Superior temporal gyrus (tissue), 1 donor: ENCODE measurements at regions not wholly inside any gene's neighbourhood (a gene's known extent, or its start where the extent isn't known, plus 50 kb on each side); places are given as distances from the start of the nearest gene placed in this dataset.
"Not testable (repeated sequence)": the region's sequence is repeated elsewhere in the genome, so short reads cannot be mapped to it uniquely, and the experiment has no call there.

Experiments used
- DNase-seq: peaks from one replicate; pipeline ENCODE4 v3.0.0-alpha.2; 2016; ENCODE audit errors: extremely low spot score

DNA sequence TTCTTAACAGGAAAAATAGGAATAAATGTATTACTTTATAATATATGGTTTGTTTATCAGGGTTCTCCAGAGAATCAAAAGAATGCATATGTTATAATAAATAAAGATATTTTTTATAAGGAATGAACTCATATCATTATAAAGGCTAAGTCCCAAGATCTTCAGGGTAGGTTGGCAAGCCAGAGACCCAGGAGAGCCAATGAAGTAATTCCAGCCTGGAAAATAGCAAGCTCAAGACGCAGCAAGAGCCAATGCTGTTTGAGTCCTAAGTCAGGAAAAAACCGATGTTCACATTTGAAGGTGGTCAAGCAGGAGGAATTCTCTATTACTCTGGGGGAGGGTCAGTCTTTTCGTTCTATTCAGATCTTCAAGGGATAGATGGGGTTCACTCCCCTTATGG lies 490.0 kb downstream of the PCDH20 start:
- no peak for DNase-seq

DNA sequence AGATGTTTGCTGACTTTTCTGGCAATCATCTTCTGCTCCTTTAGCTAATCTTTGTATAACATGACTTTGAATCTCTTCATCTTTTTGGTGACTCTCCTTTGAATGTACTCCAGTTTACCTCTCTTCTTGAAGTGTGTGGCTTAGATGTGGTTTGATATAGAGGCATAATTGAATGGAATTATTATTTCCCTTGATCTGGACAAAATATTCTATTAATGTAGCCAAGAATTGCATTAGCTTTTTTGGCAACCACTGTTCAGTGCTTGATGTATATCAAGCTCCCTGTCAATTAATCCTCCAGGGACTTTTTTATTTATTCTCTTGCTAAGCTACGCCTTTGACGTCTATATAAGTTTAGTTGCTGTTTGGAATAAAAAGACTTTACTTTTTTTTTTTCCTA lies 490.8 kb downstream of the PCDH20 start:
- DNase-seq: no peak

DNA sequence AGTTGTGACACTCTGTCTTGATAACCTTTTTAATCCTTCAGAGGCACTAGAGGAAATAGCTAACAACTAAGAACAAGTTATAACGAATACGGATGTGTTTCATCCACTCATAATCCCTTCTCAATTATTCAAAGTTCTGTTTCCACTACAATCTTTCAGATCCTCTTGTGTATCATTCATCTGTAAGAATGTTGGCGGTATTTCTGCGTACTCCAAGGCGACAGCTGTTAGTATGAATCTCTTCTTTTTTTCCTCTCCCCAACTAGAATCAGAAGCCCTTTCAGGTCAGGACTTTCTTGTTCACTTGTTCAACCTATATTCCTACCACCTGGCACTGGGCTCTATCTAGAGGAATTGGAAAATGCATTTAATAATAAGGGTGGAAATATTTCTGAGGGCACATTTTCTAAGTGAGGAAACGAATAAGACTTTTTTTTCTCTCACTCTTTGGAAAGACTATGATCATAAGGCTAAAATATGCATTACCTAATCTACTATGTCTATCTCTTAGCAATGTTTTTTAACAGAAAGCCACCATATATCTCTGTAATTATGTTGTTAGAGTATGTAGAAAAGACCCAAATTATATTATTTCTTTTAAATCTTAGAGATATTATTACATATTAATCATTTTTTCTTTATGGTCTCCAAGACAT lies 492.9 kb downstream of the PCDH20 start:
- no peak for DNase-seq

DNA sequence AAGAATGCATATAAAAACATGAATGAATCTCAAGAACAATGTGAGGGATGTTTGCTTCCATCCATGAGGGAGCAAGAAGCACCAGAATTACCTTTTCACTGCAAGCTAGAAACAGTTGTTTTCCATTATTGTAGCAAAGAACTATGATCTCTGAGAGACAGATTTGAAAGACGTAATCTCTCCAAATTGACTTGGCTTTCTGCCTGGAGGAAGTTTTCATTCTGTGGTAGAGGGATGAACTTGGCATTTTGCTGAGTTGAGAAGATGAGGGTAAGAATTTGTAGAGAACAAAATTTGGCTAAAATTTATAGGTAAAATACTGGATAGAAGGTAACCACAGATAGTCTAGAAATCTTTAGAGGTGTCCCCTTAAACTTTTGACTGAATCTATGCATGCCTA lies 496.8 kb downstream of the TDRD3 start:
- DNase-seq: no peak

DNA sequence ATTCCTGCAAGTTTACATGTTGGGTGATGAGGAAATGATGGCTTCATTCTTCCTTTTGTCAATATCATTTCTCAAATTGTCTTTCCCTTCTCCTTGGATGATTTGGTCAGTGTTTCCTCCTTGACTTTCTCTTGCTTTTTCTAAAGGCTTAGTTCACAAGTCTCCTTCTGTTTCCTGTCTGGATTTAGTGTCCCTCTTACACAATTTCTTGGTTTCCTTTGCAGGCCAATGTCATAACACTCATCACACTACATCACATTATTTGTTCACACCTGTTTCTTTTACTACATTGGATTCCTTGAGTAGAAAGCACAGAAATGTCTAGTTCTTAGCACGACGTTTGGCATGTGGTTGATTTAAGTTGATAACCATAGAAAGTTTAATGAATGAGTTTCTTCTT lies 490.7 kb downstream of the TDRD3 start:
- no peak for DNase-seq

DNA sequence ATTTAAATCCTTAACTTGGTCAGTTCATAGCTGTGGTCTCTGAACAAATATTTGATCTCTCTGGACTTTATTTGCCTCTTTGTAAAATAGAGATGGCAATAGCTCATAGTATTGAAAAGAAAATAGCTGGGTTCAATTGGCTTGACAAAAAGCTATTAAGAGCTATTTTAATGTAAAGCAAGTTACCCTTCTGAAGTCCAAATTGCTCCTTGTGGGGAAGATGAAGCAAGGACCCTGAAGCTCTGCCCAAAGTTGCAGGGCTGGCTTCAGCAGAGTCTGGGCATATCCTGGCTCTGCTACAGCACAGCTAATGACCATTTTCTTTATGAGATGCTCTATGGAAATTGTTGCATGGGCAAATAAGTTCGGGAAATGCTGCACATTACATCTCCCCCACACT lies 484.5 kb downstream of the TDRD3 start:
- no peak for DNase-seq

DNA sequence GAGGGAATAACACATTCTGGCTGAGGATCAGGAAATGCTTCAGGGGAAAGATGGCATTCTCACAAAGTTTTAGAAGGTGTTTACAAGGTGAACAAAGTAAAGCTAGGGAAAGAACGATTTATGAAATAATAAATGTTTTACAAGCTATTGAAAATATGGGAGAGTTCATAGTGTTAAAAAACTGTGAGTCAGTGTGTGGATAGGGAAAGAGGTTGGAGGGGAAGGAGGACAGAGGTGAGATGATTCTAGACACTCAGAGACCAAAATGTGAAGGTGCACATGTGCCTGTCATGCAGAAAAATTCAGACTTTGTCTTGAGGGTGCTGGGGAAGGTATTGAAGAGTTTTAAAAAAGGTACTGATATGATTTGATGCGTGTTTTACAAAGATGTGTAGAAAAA lies 476.1 kb downstream of the TDRD3 start:
- DNase-seq: no peak

DNA sequence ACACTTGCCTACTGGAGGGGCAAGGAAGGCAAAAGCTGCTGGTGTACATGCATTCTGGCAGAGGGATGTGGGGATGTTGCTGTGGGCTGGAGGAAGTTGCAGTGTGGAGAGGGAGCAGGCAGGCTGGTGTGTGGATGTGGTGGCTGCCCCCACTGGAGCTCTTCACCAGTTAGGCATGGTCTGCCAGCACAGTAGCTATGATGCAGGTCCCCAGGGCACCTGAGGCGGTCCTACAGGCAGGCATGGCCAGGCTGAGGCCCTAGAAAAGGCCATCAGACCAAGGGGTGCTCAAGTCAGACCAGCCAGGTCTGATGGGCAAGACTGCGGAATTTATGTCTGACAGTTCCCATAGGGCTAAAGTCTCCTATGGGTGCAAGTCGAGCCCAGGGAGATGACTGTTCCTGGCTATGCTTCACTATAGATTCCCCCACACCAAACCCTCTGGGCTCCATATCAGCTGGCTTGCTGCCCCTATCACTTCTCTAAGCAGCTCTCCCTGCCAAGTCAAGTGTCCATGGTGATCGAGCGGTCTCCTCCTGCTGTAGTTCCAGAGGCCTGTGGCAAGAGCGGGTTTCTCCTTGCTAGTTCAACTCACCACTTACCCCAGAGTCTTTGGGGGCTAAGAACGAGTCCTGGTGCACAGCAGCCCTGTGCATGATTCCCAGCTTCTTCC lies 473.1 kb downstream of the TDRD3 start:
- DNase-seq: no peak

DNA sequence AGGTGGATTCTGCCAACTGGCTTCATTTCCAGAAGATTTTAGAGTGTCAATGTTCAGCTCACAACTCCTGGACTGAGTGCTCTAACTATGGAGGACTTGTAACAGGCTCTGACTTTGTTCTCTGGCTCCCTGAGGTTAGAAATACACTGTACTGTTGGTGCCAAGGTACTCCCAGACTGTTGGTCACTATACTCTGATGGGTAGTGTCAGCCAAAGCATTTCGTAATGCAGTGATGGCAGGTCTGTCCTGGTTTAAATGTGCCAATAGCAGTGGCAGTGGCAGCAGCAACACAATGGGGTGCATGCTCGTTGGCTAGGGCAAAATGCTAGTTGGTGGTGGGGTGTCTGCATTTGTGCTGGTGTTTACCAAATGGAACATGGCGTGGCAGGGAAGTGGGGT lies 472.2 kb downstream of the TDRD3 start:
- DNase-seq: no peak

DNA sequence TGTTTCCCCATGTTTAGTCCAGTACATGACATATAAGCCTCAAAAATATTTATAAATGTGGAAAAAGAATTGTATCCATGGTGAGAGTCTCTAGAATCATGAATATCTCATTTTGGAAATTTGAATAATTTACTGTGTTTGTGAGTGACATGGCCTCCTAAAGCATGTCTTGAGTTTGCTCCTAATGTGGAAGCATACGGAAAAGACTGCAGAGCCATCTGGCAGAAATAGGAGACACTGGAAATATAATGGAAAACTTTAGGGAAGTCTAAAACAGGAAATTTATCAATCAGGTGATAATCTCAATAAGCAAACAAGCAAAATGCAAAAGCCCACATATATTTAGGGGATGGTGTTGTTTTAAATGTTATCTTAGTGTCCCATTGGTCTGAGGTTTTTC lies 465.0 kb downstream of the TDRD3 start:
- no peak for DNase-seq

DNA sequence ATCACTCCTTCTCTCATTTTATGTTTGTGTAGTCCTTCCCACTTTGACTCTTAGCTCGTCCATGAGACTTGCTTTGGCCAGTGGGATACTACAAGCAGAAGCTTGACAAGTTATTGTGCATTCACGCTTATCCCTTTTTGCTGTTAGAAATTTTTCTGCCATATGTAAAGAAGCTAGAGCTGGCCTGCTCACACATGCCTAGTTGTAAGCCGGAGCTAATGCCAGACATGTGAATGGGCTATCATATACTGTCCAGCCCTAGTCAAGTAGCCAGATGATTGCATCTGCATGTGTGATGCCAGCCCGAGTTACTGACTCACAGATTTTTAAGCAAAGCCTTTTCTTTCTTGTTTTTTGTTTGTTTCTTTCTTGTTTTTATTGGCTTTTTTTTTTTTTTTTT lies 460.7 kb downstream of the TDRD3 start:
- DNase-seq: no peak

DNA sequence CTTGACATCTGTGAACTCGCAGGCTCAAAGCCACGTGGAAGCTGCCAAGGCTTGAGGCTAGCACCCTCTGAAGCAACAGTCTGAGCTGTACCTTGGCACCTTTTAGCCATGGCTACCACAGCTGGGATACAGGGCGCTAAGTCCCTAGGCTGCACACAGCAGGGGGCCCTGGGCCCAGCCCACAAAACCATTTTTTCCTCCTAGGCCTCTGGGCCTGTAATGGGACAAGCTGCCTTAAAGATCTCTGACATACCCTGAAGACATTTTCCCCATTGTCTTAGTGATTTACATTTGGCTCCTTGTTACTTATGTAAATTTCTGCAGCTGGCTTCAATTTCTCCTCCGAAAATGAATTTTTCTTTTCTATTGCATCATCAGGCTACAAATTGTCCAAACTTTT lies 455.9 kb downstream of the TDRD3 start:
- no peak for DNase-seq

DNA sequence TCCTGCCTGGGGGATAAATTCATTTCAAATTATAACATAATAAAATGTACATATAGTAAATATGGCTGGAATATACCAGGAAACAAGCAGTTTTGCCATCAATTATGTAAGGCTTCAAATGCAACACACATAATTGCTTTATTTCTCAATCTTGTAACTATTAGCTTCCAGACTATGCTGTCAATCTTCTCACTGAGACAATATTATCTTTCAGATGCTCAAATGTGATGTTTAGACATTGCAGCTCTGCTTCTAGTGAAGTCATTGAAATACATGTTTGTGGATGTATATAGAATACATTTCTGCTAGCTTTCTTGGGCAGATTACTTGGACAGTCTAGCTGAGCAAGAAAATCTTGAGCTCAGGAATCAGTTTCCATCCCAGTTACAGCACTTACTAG lies 454.4 kb downstream of the TDRD3 start:
- no peak for DNase-seq

DNA sequence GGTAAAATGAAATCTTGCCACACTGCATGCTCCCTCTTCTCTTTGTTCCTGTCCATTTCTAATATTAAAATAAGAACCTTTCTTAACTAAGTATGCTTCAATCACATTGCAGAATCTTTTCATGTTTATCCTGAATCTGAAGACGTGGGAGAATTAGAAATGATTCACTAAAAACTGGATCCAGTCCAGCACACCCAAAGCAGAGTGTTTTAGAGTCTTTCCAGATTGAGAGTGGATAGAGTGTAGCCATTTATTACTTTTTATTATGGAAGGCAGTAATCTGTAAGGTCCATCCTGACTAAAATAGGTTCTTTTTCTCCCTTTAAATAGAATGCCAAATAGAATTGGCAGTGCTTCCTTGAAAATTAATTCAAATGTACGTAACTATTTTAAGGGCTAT lies 453.5 kb downstream of the TDRD3 start:
- no peak for DNase-seq

DNA sequence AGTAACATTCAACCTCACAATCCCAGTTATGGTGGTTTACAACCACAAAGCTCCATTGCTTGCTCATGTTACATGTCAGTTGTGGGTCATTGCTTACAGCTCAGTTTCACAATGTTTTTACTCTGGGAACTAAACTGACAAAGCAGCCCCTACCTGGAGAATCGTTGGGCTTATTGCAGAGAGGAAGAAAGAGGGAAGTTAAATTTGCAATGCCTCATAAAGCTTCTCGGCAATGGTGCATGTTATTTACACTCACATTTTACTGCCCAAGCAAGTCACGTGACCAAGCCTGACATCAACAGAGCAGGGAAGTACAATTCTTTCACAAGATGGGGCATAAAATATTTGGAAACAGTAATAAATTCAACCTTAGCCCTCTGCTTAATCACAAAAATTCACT lies 441.6 kb downstream of the TDRD3 start:
- DNase-seq: no peak

DNA sequence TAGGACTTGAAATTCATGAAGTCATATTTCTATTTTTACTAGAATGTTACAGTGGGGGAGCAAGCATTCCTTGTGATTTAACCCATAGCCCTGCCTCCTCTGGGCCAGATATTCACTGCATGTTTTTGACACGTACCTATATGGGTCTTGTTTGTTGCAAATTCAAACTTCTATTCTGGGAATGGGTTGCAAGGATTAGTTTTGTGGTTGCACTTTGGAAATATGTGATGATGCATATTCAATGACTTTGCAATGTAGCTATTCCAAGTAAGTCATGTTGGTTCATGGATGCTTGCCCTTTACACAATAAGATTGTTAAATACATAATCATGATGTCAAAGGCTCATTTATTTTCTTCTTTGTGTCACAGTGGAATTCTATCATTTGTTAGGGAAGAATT lies 440.8 kb downstream of the TDRD3 start:
- no peak for DNase-seq

DNA sequence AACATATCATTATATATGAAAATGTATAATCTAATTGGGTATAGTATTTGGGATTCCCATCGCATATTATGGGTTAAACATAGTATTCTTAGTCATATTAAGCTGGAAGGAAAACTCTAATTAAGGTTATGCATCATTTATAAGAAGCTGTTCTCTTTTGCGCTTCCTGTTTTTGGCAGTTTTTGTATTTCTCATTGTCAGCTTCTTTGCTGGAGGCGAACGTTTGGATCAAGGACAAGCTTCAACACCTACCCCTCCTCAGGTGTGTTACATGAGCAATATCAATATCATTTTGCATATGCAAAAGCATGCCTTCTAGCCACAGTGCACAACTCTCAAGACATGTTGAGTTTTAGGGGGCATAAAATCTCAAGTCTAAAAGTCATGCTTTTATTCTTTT lies 439.8 kb downstream of the TDRD3 start:
- DNase-seq: no peak

DNA sequence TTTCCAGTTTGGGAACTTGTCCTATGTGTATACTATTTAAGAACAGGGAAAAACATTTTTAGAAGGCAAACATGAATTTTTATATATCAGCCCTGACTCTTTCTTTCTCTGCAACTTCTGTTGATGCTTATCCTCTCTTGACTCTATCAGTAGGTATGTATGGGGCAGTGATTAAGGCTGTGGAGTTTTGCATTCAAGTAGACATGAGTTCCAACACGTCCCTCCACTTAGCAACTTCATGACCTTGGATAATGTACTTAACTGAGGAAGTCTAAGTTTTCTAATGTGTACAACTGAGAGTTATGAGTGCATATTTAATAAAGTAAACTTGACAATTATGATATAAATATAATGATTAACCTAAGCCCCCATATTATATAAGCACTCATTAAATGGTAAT lies 414.6 kb downstream of the TDRD3 start:
- no peak for DNase-seq

DNA sequence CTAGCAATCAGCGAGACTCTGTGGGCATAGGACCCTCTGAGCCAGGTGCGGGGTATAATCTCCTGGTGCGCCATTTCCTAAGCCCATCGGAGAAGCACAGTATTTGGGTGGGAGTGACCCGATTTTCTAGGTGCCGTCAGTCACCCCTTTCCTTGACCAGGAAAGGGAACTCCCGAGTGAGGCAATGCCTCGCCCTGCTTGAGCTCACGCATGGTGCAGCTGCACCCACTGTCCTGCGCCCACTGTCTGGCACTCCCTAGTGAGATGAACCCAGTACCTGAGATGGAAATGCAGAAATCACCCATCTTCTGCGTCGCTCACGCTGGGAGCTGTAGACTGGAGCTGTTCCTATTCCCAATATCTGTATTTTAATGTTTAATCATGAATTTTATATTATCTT lies 408.6 kb downstream of the TDRD3 start:
- not testable (repeated sequence) for DNase-seq

DNA sequence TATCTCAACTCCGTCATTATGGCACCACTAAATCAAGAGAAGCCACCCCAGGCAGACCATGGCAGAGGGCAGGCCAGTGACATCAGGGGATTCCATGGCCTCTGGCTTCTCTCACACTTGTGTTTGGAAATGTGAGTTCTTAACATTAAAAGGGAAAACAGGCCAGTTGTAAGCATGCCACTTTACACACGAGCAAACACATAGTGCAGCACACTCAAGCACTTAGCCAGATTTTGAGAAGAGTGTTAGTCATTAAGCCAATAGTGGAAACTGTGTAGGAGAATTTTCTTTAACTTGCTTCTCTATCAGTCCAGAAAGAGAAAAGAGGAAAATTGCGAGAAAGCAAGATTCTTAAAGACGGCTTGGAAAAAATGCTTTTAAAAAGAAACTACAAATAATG lies 401.5 kb downstream of the TDRD3 start:
- no peak for DNase-seq

DNA sequence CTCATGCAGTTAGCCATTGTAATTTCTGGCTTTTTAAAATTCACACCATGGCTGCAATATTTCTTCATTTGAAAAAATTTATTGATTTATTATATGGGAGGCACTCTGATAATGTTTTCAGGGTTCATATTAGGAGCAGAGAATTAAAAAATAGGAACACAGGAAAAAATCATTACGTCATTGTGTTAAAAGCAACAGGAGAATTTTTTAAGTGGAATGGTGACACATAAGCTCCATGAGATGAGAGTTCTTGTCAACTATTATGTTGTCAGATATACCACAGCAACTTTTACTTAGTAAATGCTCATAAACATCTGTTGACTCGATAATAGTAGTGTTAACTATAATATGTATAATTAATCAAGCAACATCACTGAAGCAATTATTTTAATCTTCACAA lies 400.1 kb downstream of the TDRD3 start:
- DNase-seq: no peak

DNA sequence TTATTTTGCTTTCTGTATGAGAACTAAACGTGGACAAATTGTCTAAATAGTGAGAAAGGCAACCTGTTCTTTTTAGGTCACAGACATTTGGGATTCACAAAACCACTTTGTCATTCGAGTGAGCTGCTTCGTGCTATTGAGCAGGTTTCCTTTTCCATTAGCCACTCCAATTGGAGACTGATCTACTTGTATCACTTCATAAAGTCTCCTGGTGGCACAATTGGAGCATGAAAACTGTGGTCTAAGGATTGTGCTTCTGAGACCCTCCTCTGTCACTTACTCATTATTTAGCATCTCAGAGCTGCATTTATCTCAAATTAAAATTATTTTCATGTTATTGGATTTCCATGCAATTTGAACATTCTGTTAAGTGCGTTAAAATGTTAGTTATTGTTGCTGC lies 397.7 kb downstream of the TDRD3 start:
- DNase-seq: no peak

DNA sequence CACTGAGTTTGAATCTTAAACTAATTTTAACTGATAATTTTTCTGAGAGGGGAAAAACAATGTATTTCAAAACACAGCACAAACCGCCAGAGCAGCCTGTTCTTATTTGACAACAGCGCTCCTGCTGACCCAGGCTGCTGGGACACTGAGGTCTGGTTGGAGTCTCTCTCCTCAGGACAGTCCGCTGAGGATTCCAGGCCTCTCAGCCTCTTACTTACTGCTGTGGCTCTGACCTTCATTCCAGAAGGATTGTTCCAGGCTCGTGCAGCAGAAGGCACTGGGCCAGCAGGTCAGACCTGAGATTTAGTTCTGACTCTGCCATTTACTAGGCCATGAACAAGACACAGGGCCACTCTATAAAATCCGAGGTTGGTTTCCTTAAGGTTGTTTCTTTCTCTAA lies 393.6 kb downstream of the TDRD3 start:
- no peak for DNase-seq
